Panc1 (cell line): ENCODE measurements at regions not wholly inside any gene's neighbourhood (a gene's known extent, or its start where the extent isn't known, plus 50 kb on each side); places are given as distances from the start of the nearest gene placed in this dataset.

Experiments used
- ATAC-seq: fragments of 200-7000 bp; cut with Tn5 transposase; 2 replicates; pipeline ENCODE4 v1.9.1; 2020; ENCODE audit warnings: mild to moderate bottlenecking, moderate library complexity
- BruUV-seq: library from RNA; stranded (reverse); fragments of 400-500 nt; replicated peaks from 2 replicates; lab custom pipeline; 2021; lab: Mats Ljungman, UMichigan
- CTCF ChIA-PET: fragments of 300-600 bp; sonication (Branson Sonifier 250); formaldehyde crosslinking; loops from one replicate; lab custom pipeline; 2022; ENCODE audit warnings: antibody characterized with exemption; lab: Charles Lee
- POLR2A ChIA-PET: fragments of 300-600 bp; sonication (Branson Sonifier 250); formaldehyde crosslinking; loops from one replicate; lab custom pipeline; 2022; ENCODE audit warnings: antibody characterized with exemption; lab: Charles Lee
- DNase-seq: peaks from one replicate; pipeline ENCODE4 v3.0.0-alpha.2; 2010; ENCODE audit warnings: low read depth, low spot score
- H3K27ac ChIP-seq: 2 replicates; pipeline ENCODE4 v1.5.1; 2011; ENCODE audit warnings: mild to moderate bottlenecking, low read length, inconsistent platforms
- H3K27me3 ChIP-seq: fragments of 200-500 bp; sonication (Bioruptor generic); 2 replicates; pipeline ENCODE4 v1.6.0; 2014; ENCODE audit warnings: low read length, inconsistent platforms; ENCODE audit not compliant: control insufficient read depth, insufficient read depth
- H3K36me3 ChIP-seq: fragments of 200-500 bp; sonication (Bioruptor generic); 2 replicates; pipeline ENCODE4 v1.5.1; 2014; ENCODE audit warnings: inconsistent platforms, mild to moderate bottlenecking, low read length, moderate library complexity; ENCODE audit not compliant: control insufficient read depth, insufficient read depth
- H3K4me1 ChIP-seq: 2 replicates; pipeline ENCODE4 v1.5.1; 2011; ENCODE audit warnings: inconsistent platforms, mild to moderate bottlenecking, low read length, moderate library complexity; ENCODE audit not compliant: control insufficient read depth, insufficient read depth
- H3K4me3 ChIP-seq, 2 experiments: 2 replicates each; pipeline ENCODE4 v1.5.1; 2011 to 2012; ENCODE audit warnings: low read depth in 2 of 2, low read length in 2 of 2, mild to moderate bottlenecking in 2 of 2, inconsistent platforms in 1 of 2, moderate library complexity in 1 of 2
- H3K9me3 ChIP-seq: fragments of 200-500 bp; sonication (Bioruptor generic); 2 replicates; pipeline ENCODE4 v1.5.1; 2014; ENCODE audit warnings: low read depth, mild to moderate bottlenecking, inconsistent platforms, low read length, moderate library complexity; ENCODE audit not compliant: control insufficient read depth, insufficient read depth
- POLR2AphosphoS5 ChIP-seq: IDR thresholded peaks from 2 replicates; pipeline ENCODE4 v1.6.1; 2012; ENCODE audit warnings: mild to moderate bottlenecking, low read depth, low read length, moderate library complexity
- SIN3A ChIP-seq: IDR thresholded peaks from 2 replicates; pipeline ENCODE4 v1.6.1; 2012; ENCODE audit warnings: low read depth, mild to moderate bottlenecking, low read length, moderate library complexity, borderline replicate concordance; ENCODE audit not compliant: insufficient read depth
- TCF7L2 ChIP-seq: IDR thresholded peaks from 2 replicates; pipeline ENCODE4 v1.6.1; 2011; ENCODE audit warnings: mild to moderate bottlenecking, low read depth, low read length, inconsistent platforms
- in situ Hi-C: cut with HindIII; loops from 2 replicates; pipeline ENCODE4 v1.10.0; 2016; ENCODE audit warnings: low sequenced_read_pairs, low pct_unique_long_range_greater_than_20kb
- intact Hi-C: fragments of 100-400 bp; cut with micrococcal nuclease; formaldehyde crosslinking; loops from one replicate; pipeline ENCODE4 v1.10.0; 2022; ENCODE audit not compliant: unreplicated experiment
- TF ChIP-seq, protein P1 (sequence below), 2 experiments: IDR thresholded peaks; 2 replicates each; pipeline ENCODE4 v1.6.1; 2011 to 2012; ENCODE audit warnings: low read depth in 2 of 2, control low read depth in 1 of 2, low read length in 1 of 2, mild to moderate bottlenecking in 1 of 2, moderate library complexity in 1 of 2; ENCODE audit not compliant: insufficient read depth in 1 of 2
- TF ChIP-seq, protein P2 (sequence below): fragments of 450-650 bp; IDR thresholded peaks from 2 replicates; pipeline ENCODE4 v1.5.1; 2017; ENCODE audit warnings: mild to moderate bottlenecking

DNA sequence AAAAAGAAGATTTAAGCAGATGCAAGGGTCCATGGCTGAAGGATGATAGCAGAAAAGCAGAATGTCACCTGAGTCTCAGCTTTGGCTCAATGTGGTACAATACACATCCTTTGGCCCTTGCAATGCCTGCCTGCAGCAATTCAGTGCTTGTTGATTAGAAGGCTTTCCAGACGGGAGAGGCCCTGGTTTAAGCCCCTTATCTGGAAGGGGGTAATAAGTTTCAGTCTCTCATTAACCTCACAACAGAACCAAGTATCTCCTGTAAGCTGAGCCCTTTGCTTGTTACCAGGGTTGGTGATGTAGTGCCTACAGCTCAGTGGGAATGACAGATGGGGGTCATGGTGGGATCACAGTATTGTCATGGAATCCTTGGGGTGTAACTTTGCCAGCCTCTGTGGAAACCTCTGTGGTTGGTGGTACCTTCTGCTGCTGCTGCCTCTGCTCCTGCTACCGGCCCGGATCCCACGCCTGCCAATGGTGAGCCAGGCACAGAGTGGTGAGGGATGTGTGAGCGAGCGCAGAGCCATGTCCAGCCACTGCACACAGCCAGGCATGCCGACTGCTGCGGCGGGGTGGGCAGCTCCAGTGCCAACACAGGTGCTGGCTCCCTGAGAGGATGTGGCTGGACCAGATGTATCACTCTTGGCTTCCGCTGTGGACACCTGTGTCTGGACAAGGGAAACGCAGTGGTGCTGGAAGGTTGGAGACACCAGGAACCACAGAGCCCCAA, 81.2 kb downstream of the ADRA2C start:
- BruUV-seq, result no TSS peak
- Histone ChIP-seq H3K4me1 (no peaks in the 10 kb centered on the region), H3K9me3 (no peaks in the 10 kb centered on the region), H3K36me3 (no peaks in the 10 kb centered on the region), H3K27ac (no peak overlapping the region), H3K4me3 (no peak overlapping the region), H3K27me3 (peaks cover 2% of the 10 kb centered on the region; the same call in 1 of the 2 replicates)
- ChIA-PET CTCF (no interaction called here), POLR2A (no interaction called here)
- ATAC-seq, result no peak
- in situ Hi-C loops (no loop called here), intact Hi-C loops (no loop called here)
- DNase-seq, result no peak
- TF ChIP-seq TCF7L2 (no peak), SIN3A (no peak), POLR2AphosphoS5 (no peak)
- TF ChIP-seq, protein P1, sequence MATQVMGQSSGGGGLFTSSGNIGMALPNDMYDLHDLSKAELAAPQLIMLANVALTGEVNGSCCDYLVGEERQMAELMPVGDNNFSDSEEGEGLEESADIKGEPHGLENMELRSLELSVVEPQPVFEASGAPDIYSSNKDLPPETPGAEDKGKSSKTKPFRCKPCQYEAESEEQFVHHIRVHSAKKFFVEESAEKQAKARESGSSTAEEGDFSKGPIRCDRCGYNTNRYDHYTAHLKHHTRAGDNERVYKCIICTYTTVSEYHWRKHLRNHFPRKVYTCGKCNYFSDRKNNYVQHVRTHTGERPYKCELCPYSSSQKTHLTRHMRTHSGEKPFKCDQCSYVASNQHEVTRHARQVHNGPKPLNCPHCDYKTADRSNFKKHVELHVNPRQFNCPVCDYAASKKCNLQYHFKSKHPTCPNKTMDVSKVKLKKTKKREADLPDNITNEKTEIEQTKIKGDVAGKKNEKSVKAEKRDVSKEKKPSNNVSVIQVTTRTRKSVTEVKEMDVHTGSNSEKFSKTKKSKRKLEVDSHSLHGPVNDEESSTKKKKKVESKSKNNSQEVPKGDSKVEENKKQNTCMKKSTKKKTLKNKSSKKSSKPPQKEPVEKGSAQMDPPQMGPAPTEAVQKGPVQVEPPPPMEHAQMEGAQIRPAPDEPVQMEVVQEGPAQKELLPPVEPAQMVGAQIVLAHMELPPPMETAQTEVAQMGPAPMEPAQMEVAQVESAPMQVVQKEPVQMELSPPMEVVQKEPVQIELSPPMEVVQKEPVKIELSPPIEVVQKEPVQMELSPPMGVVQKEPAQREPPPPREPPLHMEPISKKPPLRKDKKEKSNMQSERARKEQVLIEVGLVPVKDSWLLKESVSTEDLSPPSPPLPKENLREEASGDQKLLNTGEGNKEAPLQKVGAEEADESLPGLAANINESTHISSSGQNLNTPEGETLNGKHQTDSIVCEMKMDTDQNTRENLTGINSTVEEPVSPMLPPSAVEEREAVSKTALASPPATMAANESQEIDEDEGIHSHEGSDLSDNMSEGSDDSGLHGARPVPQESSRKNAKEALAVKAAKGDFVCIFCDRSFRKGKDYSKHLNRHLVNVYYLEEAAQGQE (IDR thresholded peaks at IDR 0.05; ENCODE audit: insufficient read depth in 1 of 2, low read depth in 2 of 2, low read length in 1 of 2), result no peak
- TF ChIP-seq, protein P2, sequence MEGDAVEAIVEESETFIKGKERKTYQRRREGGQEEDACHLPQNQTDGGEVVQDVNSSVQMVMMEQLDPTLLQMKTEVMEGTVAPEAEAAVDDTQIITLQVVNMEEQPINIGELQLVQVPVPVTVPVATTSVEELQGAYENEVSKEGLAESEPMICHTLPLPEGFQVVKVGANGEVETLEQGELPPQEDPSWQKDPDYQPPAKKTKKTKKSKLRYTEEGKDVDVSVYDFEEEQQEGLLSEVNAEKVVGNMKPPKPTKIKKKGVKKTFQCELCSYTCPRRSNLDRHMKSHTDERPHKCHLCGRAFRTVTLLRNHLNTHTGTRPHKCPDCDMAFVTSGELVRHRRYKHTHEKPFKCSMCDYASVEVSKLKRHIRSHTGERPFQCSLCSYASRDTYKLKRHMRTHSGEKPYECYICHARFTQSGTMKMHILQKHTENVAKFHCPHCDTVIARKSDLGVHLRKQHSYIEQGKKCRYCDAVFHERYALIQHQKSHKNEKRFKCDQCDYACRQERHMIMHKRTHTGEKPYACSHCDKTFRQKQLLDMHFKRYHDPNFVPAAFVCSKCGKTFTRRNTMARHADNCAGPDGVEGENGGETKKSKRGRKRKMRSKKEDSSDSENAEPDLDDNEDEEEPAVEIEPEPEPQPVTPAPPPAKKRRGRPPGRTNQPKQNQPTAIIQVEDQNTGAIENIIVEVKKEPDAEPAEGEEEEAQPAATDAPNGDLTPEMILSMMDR, result no peak

DNA sequence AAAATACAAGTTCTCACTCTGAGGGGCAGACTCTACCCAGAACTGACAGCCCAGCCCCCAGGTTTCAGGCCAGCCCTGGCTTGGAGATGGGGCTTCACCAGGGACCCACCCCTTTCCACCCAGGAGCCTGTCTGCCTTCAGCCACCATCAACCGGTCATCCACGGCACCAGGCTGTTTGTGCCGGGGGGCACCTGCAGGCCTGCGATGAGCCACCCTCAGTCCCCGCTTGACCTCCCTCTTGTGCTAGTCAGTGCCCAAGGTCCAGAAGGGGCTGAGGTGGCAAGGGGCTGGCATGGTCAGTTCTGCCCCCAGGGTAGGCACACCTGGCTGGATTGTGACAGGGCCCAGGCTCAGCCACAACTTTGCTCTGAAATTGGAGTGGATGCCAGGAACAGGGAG, 82.1 kb downstream of the ADRA2C start:
- POLR2A ChIA-PET, result no interaction called here
- in situ Hi-C loops (no loop called here), intact Hi-C loops (no loop called here)
- Histone ChIP-seq H3K4me3 (no peak overlapping the region), H3K27me3 (peaks cover 2% of the 10 kb centered on the region; the same call in 1 of the 2 replicates), H3K27ac (no peak overlapping the region), H3K4me1 (no peaks in the 10 kb centered on the region), H3K9me3 (no peaks in the 10 kb centered on the region), H3K36me3 (no peaks in the 10 kb centered on the region)
- CTCF ChIA-PET, result no interaction called here
- no peak for DNase-seq
- ATAC-seq, result no peak
- no TSS peak for BruUV-seq
- TF ChIP-seq, protein P1 (IDR thresholded peaks at IDR 0.05; ENCODE audit: insufficient read depth in 1 of 2, low read depth in 2 of 2, low read length in 1 of 2), result no peak
- TF ChIP-seq SIN3A (no peak), TCF7L2 (no peak), POLR2AphosphoS5 (no peak)
- TF ChIP-seq, protein P2, result no peak
